Bronchial epithelial cell (primary cell): ENCODE measurements at regions not wholly inside any gene's neighbourhood (a gene's known extent, or its start where the extent isn't known, plus 50 kb on each side); places are given as distances from the start of the nearest gene placed in this dataset.

ENCODE experiments used
- DNase-seq: peaks from one replicate; pipeline ENCODE4 v3.0.0-alpha.2; 2010; ENCODE audit warnings: low read depth
- FAIRE-seq: peaks from 2 replicates; lab custom pipeline; 2011; peaks lifted over from hg19 to GRCh38; lab: Jason Lieb, UNC
- H3K27me3 ChIP-seq: 2 replicates; pipeline ENCODE4 v1.5.1; 2011; ENCODE audit warnings: low read length; ENCODE audit not compliant: control insufficient read depth, insufficient read depth
- H3K36me3 ChIP-seq: 2 replicates; pipeline ENCODE4 v1.5.1; 2011; ENCODE audit warnings: low read length; ENCODE audit not compliant: control insufficient read depth, insufficient read depth
- H3K4me3 ChIP-seq: 2 replicates; pipeline ENCODE4 v1.5.1; 2011; ENCODE audit warnings: mild to moderate bottlenecking, low read depth, low read length, control low read depth
- CTCF ChIP-seq: IDR thresholded peaks from 2 replicates; pipeline ENCODE4 v1.5.1; 2011; ENCODE audit warnings: mild to moderate bottlenecking, moderate library complexity, low read length, control low read depth, inconsistent platforms; ENCODE audit not compliant: insufficient read depth, severe bottlenecking

- DNase-seq: no peak
- no peak for TF ChIP-seq CTCF
- Histone ChIP-seq H3K4me3 (no peak overlapping the region), H3K36me3 (no peaks in the 10 kb centered on the region), H3K27me3 (no peaks in the 10 kb centered on the region)
- no peak for FAIRE-seq
These were observed 61.9 kb upstream of the AMN1 start for GRCh38 chr12:31790759-31791158.

DNA sequence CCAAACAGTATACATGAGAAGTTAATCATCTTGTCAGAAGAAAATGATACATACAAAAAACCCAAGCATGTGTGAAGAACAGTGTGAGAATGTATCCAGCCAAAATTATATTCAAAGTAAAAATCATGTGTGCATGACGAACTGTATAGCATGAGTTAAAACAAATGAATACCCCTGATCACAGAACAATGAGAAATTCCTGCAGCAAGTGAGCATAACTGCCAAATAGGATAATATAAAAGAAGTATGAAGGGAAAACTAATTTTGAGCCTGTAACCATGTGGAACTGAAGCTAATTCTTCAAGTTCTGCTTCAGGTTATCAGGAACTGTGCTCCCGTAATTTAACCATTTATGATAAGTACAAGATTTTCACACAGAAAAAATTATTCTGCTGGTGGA lies 56.5 kb upstream of the AMN1 start:
- no peaks in the 10 kb centered on the region for H3K36me3 ChIP-seq
- no peak for DNase-seq
- no peaks in the 10 kb centered on the region for H3K27me3 ChIP-seq
- TF ChIP-seq CTCF: no peak
- no peak overlapping the region for H3K4me3 ChIP-seq
- FAIRE-seq: no peak

DNA sequence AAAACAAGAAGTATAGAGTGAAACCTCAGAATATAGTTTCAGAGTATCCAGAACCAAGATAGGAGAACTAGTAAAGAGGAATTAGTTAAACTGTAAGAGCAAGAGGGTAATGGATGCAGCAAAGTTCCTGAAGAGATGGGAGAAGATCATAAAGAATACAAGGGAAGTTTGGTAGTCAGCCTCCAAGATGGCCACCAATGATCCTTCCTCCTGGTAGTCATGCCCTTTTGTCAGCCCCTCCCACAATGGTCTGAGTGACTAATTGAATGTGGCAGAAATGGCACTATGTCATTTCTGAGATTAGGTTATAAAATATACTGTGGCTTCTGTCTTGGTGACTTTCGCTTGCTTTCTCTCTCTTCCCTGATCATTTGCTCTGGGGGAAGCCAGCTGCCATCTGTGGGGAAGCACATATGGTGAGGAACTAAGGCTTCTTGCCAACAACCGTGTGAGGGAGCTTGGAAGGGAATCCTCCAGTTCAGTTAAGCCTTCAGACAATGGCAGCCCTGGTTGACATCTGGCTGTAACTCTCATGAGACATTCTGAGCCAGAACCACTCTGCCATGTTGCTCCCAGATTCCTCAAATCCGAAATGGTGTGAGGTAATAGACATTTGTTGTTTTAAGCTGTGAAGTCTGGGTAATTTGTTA lies 55.3 kb upstream of the AMN1 start:
- Histone ChIP-seq H3K36me3 (no peaks in the 10 kb centered on the region), H3K4me3 (no peak overlapping the region), H3K27me3 (no peaks in the 10 kb centered on the region)
- FAIRE-seq (no peak), DNase-seq (no peak)
- TF ChIP-seq CTCF: no peak

DNA sequence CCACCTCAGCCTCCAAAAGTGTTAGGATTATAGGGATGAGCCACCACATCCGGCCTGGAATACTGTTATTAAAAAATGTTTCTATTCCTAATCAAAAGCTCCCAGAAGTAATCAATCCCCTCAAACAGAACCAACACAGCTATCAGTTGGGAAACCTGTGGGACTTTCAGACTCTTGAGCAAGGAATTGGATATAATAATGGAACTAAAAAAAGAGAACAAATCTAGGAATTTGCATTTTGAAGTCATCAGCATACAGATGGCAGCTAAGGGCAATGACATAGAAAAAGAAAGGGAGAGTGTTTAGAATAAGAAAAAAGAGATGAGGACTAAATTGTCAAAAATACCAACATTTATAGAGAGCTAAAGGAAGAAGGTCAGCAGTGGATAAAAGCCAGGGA lies 54.7 kb upstream of the AMN1 start:
- no peak overlapping the region for H3K4me3 ChIP-seq
- FAIRE-seq: no peak
- no peaks in the 10 kb centered on the region for H3K27me3 ChIP-seq

GRCh38 chr12:31781894-31782540 lies 53.2 kb upstream of the AMN1 start:
- Histone ChIP-seq H3K27me3 (no peaks in the 10 kb centered on the region), H3K36me3 (no peaks in the 10 kb centered on the region), H3K4me3 (no peak overlapping the region)
- no peak for TF ChIP-seq CTCF
- FAIRE-seq: no peak
- DNase-seq: no peak

More for the DNA sequence above, 54.7 kb upstream of the AMN1 start:
- no peaks in the 10 kb centered on the region for H3K36me3 ChIP-seq
- no peak for TF ChIP-seq CTCF
- no peak for DNase-seq
